HepG2 (cell line): ENCODE measurements at regions not wholly inside any gene's neighbourhood (a gene's known extent, or its start where the extent isn't known, plus 50 kb on each side); places are given as distances from the start of the nearest gene placed in this dataset.

ENCODE experiments used
- CCAR2 ChIP-seq: fragments of 200-400 bp; formaldehyde crosslinking; optimal IDR thresholded peaks from 2 replicates; pipeline ENCODE3; 2018; ENCODE audit warnings: low read depth, mild to moderate bottlenecking, low read length, moderate library complexity
- CEBPZ ChIP-seq: IDR thresholded peaks from 2 replicates; pipeline ENCODE4 v1.6.1; 2012; ENCODE audit warnings: low read length, improper control_type of control experiment
- DNMT1 ChIP-seq: sonication (generic); formaldehyde crosslinking; IDR thresholded peaks from 2 replicates; pipeline ENCODE4 v1.5.1; 2020; ENCODE audit warnings: mild to moderate bottlenecking, missing genetic modification reagents
- MED8 ChIP-seq: sonication (generic); formaldehyde crosslinking; IDR thresholded peaks from 2 replicates; pipeline ENCODE4 v1.8.1; 2023; ENCODE audit warnings: mild to moderate bottlenecking, missing genetic modification reagents; ENCODE audit not compliant: insufficient replicate concordance
- POLR2A ChIP-seq, 2 experiments: IDR thresholded peaks; 2 replicates each; pipeline ENCODE4 v1.6.1; 2011; ENCODE audit warnings: low read depth in 2 of 2, low read length in 2 of 2, mild to moderate bottlenecking in 1 of 2, moderate library complexity in 1 of 2; ENCODE audit not compliant: insufficient read depth in 1 of 2
- SMAD3 ChIP-seq: sonication (generic); formaldehyde crosslinking; IDR thresholded peaks from 2 replicates; pipeline ENCODE4 v1.4.0; 2020; ENCODE audit warnings: missing genetic modification reagents
- SNAPC4 ChIP-seq: sonication (generic); formaldehyde crosslinking; IDR thresholded peaks from 2 replicates; pipeline ENCODE4 v1.4.0; 2020; ENCODE audit warnings: mild to moderate bottlenecking, missing genetic modification reagents
- ZNF318 ChIP-seq: sonication (generic); formaldehyde crosslinking; IDR thresholded peaks from 2 replicates; pipeline ENCODE4 v1.4.0; 2020; ENCODE audit warnings: mild to moderate bottlenecking, missing genetic modification reagents

GRCh38 chr11:93952082-93952780 lies 68.9 kb upstream of the HEPHL1 start (continued):
- TF ChIP-seq ZNF318 (CRISPR knock-in tag) (no peak), CCAR2 (no peak), DNMT1 (no peak), MED8 (no peak), SMAD3 (CRISPR knock-in tag) (no peak), CEBPZ (no peak), POLR2A (IDR thresholded peaks at IDR 0.05; ENCODE audit: insufficient read depth in 1 of 2, low read depth in 2 of 2, low read length in 2 of 2) (no peak), SNAPC4 (CRISPR knock-in tag) (no peak)
- TF ChIP-seq, all 625 proteins: peak for 55
